GM21423 (cell line): ENCODE measurements at regions not wholly inside any gene's neighbourhood (a gene's known extent, or its start where the extent isn't known, plus 50 kb on each side); places are given as distances from the start of the nearest gene placed in this dataset.
"Not testable (repeated sequence)": the region's sequence is repeated elsewhere in the genome, so short reads cannot be mapped to it uniquely, and the experiment has no call there.

Source experiments
- ATAC-seq: cut with Tn5 transposase; IDR thresholded peaks from one replicate; pipeline ENCODE4 v1.9.1; 2021; ENCODE audit warnings: mild to moderate bottlenecking, moderate library complexity; ENCODE audit not compliant: unreplicated experiment

DNA sequence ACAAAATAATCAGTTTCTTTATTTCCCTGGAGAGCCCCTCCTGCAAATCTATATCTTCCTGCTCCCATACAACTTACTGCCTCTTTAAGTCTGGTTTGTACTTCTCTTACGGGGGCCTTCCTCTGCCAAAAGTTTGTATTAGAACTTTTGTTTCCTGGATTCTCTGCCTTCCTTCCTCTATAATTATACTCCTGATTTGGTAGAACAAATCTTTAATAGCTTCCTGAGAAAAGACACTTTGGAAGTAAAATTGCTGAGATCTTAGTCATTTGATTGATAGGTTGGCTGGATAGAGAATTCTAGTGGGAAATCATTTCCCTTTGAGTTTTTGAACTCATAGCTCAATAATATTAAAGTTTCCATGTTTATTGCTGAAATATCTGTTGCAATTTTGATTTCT, 499.2 kb downstream of the RAB38 start:
- no peak for ATAC-seq

GRCh38 chr11:87666730-87667129, 508.5 kb downstream of the RAB38 start:
- ATAC-seq, result no peak

DNA sequence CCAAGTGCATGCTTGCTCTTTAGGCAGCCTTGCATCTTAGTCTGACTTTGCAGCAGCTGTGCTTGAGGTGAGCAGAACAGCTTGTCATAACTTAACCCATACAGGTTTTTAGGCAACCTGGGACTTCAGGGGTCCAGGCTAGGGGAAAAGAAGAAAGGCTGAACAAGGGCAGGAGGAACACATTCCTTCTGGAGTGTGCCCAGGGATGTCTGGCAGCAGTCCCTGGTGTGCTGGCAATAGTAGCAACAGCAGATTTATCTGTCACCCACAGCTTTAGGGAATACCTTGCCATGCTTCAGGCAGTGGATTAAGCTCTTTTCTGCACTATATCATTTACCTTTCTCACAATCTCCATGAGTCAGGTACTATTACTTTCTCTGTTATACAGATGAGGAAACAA, 513.0 kb downstream of the RAB38 start:
- ATAC-seq, result no peak

GRCh38 chr11:87660926-87661660, 514.1 kb downstream of the RAB38 start:
- ATAC-seq, result no peak

GRCh38 chr11:87659807-87660206, 515.4 kb downstream of the RAB38 start:
- ATAC-seq, result no peak

DNA sequence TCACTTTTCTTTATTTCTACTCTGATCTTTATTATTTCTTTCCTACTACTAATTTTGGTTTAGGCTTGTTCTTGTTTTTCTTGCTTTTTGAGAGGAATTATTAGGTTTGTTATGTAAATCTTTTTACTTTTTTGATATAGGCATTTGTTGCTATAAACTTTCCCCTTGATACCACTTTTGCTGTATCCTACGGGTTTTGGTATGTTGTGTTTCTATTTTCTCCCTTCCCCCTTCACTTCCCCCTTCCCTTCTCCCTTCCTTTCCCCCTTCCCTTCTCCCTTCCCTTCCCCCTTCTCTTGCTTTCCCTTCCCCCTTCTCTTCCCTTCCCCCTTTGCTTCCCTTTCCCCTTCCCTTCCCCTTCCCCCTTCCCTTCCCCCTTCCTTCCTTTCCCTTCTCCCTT, 529.6 kb downstream of the RAB38 start:
- ATAC-seq, result no peak

DNA sequence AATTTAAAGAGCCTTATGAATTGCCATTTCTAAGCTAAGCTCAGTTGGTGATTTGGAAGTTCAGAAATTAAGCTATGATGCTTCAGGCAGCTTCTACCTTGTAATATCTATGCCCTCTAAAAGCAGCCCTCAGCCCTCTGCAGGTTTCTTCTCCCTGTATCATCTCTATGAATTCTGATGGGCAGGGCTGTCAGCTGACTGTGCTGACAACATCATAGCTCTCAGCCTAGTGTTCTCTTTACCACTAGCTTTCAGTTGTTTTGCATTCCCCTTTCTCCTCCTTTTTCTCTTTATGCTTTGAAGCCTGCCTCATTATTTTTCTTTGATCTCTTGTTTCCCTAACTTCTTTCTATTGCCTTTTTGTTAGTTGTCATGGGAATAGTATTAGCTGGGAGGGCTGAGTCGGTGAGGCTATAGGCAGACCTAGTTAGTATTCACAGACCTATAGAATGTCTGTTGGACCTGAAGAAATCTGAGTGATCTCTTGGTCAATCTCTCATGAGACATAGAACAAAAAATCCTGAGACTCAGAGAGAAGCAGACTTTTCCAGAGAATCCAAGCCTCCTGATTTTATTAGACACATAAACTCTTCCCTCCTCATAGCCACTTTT, 535.4 kb downstream of the RAB38 start:
- no peak for ATAC-seq

DNA sequence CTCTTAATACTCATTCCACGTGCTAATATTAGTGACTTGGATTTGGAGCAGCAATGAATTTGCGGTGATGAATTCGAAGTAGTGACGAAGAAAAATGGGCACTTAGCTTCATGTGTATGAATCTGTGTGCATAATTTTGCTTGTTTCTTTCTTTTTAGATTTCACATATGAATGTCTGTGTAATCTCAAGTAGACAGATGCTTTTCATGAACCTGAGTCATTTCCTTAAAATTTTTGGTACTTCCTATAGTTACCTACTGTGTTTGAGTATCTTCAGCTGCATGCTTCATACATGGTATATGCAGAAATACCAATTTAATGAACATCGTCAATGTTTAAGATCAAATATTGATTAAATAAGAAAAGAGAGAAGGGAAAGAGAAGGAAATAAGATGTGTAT, 540.2 kb downstream of the RAB38 start:
- no peak for ATAC-seq

- ATAC-seq, result no peak
Measured at GRCh38 chr11:87634331-87634730, 540.9 kb downstream of the RAB38 start.

DNA sequence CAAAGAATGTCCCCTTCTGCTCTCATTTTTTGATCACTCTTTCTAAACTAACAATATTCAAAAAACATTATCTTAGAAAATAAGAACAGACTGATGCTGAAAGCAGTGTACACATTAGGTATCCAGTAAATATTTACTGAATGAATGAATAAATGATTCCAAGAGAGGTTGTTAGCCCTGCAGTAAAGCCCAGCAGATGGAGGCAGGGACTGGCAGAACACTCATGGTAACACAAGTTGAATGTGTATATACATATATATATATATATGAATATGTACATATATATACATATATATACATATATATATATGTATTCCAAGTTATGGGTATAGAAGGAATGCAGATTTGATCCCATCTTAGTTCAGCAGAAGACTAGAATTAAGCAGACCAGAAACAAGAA, 546.3 kb downstream of the RAB38 start:
- no peak for ATAC-seq

DNA sequence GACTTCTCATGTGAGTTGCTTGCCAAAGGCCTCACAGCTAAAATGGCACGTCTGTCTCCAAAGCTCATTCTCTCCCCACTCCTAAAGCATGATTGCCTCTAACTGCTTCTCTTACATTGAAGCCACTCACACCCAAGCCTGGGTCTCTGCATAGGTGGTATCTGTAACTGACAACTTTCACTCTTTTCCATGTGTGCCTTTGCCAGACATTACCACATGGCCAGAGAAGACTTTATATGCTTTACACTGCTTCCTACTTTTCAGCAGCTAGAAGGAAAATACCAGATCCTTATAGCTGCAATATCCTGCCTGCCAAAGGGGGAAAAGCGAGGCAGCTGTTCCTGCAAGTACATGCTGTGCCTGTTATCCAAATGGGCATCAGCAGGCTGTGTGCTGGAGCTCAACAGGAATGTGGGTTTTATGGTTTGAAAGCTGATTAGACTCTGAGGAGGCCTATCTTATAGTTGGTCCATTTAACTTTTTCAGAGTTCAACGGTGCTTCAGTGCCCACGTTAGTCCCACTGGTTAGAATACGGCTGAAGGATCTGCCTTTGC, 547.1 kb downstream of the RAB38 start:
- no peak for ATAC-seq

DNA sequence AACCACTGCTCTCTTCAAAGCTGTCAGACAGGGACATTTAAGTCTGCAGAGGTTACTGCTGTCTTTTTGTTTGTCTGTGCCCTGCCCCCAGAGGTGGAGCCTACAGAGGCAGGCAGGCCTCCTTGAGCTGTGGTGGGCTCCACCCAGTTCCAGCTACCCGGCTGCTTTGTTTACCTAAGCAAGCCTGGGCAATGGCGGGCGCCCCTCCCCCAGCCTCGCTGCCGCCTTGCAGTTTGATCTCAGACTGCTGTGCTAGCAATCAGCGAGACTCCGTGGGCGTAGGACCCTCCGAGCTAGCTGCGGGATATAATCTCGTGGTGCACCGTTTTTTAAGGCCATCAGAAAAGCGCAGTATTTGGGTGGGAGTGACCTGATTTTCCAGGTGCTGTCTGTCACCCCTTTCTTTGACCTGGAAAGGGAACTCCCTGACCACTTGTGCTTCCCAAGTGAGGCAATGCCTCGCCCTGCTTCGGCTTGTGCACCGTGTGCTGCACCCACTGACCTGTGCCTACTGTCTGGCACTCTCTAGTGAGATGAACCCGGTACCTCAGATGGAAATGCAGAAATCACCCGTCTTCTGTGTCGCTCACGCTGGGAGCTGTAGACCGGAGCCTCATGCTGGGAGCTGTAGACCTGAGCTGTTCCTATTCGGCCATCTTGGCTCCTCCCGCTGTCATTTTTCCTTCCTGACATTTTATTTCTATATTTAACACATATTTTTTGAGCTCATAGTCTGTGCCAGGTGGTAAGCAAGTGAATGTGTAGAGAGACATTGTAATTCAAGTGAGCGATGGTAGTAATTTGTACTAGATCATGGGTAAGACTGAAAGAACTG, 551.5 kb downstream of the RAB38 start:
- not testable (repeated sequence) for ATAC-seq

GRCh38 chr11:87616511-87616910, 558.7 kb downstream of the RAB38 start:
- ATAC-seq, result no peak

DNA sequence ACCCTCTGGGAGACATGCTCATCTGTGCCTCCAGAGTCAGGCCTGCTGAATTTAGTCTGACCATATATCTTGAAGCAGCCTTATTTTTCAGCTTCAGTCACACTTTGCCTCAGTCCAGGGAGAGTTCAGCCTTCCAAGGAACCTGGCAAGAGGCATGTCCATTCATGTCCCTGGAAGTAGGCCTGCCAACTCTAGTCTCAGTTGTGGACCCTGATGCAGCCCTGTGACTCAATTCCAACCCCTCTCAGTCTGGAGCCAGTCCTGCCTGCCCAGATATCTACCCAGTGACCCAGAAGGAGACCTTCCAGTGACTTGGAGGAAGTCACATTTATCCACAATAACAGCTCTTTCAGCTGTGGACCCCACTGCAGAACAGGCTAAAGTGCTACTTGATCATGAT, 566.6 kb downstream of the TMEM135 start:
- no peak for ATAC-seq

- ATAC-seq, result no peak
Measured at GRCh38 chr11:87603887-87604286, 566.2 kb downstream of the TMEM135 start.

DNA sequence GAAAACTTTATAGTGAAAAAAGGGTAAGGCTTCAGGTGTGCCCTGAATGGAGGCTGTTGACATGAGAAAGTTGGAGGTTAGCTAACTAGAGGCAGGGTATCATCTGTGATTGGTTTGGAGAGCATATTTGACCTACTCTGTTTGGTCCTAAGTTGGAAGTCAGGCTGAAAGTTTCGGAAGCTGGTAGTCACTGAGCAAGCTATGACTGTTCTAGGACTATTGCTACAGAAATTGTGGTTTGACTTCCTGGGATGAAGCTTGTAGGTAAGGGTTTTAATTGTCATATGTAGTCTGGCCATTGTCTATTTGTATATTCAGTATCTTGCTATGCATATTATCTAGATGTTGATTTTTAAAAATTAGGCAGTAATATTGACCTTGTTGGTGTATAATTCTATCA, 565.0 kb downstream of the TMEM135 start:
- no peak for ATAC-seq

- ATAC-seq, result no peak
Measured at GRCh38 chr11:87600938-87601337, 563.2 kb downstream of the TMEM135 start.

DNA sequence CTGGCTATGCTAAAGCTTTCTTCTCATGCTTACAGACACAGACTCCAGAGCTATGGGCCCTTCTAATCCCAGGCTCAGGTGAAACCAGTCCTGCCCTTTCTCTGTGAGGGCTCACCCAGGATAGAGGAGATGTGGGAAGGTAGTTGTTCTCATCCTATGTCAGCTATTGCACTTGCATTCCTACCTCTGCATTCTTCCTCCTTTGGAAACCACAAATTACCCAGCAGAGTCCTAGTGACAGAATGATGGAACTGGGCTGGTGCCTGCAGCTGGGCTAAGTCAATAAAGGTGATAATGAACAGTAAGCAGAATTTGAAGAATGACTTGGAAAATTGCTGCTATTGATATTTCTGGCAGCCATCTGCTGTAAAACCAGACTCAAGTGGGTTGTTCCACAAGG, 560.0 kb downstream of the TMEM135 start:
- ATAC-seq, result no peak

- ATAC-seq, result no peak
Measured at GRCh38 chr11:87596176-87596575, 558.4 kb downstream of the TMEM135 start.

DNA sequence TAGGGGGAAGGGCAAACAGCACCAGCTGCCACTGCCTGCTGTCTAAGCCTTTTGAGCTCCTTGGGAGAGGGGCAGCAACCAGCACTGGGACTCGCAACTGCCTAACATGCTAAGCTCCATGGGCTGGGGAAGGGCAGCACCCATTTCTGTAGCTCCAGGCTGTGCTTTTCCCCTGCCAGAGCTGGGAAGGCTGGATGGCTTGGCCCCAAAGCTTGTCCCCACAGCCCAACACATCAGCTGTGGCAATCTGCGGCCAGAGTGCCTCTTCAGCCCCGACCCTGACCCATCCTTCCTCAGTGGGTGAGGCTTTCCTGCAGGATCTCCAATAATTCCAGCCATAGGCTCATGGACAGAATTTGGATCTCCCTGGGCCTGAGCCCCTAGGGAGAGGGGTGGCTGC, 551.3 kb downstream of the TMEM135 start:
- ATAC-seq, result no peak

DNA sequence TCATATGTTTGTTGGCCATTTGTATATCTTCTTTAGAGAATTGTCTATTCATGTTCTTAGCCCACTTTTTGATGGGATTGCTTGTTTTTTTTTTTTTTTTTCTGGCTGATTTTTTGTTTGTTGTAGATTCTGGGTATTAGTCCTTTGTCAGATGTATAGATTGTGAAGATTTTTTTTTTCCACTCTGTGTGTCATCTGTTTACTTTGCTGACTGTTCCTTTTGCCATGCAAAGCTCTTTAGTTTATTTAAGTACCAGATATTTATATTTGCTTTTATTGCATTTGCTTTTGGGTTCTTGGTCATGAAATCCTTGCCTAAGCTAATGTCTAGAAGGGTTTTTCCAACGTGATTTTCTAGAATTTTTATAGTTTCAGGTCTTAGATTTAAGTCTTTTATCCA, 547.9 kb downstream of the TMEM135 start:
- not testable (repeated sequence) for ATAC-seq

GRCh38 chr11:87583931-87584330, 546.2 kb downstream of the TMEM135 start:
- ATAC-seq, result no peak
